GM21723 (cell line): ENCODE measurements at regions not wholly inside any gene's neighbourhood (a gene's known extent, or its start where the extent isn't known, plus 50 kb on each side); places are given as distances from the start of the nearest gene placed in this dataset.
"Not testable (repeated sequence)": the region's sequence is repeated elsewhere in the genome, so short reads cannot be mapped to it uniquely, and the experiment has no call there.

ENCODE experiments used
- ATAC-seq: cut with Tn5 transposase; IDR thresholded peaks from one replicate; pipeline ENCODE4 v1.9.1; 2021; ENCODE audit warnings: mild to moderate bottlenecking, moderate library complexity; ENCODE audit not compliant: unreplicated experiment

- ATAC-seq: no peak
These were observed 206.3 kb upstream of the TBL1X start for GRCh38 chrX:9258421-9259104.

GRCh38 chrX:9260603-9261002 is 204.3 kb upstream of the TBL1X start:
- no peak for ATAC-seq

GRCh38 chrX:9267415-9267814 is 197.4 kb upstream of the TBL1X start:
- ATAC-seq: no peak

- ATAC-seq: no peak
These were observed 195.7 kb upstream of the TBL1X start for GRCh38 chrX:9269134-9269533.

GRCh38 chrX:9271789-9272525 is 192.9 kb upstream of the TBL1X start:
- no peak for ATAC-seq

GRCh38 chrX:9273744-9274143 is 191.1 kb upstream of the TBL1X start:
- no peak for ATAC-seq

- no peak for ATAC-seq
These were observed 186.2 kb upstream of the TBL1X start for GRCh38 chrX:9278475-9279233.

GRCh38 chrX:9279234-9279544 is 185.7 kb upstream of the TBL1X start:
- no peak for ATAC-seq

GRCh38 chrX:9280831-9281230 is 184.0 kb upstream of the TBL1X start:
- no peak for ATAC-seq

GRCh38 chrX:9282325-9282724 is 182.5 kb upstream of the TBL1X start:
- no peak for ATAC-seq

- ATAC-seq: no peak
These were observed 179.5 kb upstream of the TBL1X start for GRCh38 chrX:9285342-9285771.

GRCh38 chrX:9286234-9286633 is 178.6 kb upstream of the TBL1X start:
- no peak for ATAC-seq

GRCh38 chrX:9291629-9292028 is 173.2 kb upstream of the TBL1X start:
- no peak for ATAC-seq

GRCh38 chrX:9293051-9293496 is 171.8 kb upstream of the TBL1X start:
- no peak for ATAC-seq

GRCh38 chrX:9293903-9294302 is 171.0 kb upstream of the TBL1X start:
- ATAC-seq: no peak

- no peak for ATAC-seq
These were observed 169.3 kb upstream of the TBL1X start for GRCh38 chrX:9295551-9295950.

- ATAC-seq: no peak
These were observed 166.6 kb upstream of the TBL1X start for GRCh38 chrX:9298221-9298620.

GRCh38 chrX:9299681-9300080 is 165.2 kb upstream of the TBL1X start:
- ATAC-seq: not testable (repeated sequence)

- ATAC-seq: no peak
These were observed 163.0 kb upstream of the TBL1X start for GRCh38 chrX:9301836-9302235.

- ATAC-seq: no peak
These were observed 162.5 kb upstream of the TBL1X start for GRCh38 chrX:9302381-9302780.

- no peak for ATAC-seq
These were observed 156.4 kb upstream of the TBL1X start for GRCh38 chrX:9308426-9308825.

- no peak for ATAC-seq
These were observed 154.2 kb upstream of the TBL1X start for GRCh38 chrX:9310616-9311015.
